GM12878 (cell line): ENCODE measurements at regions not wholly inside any gene's neighbourhood (a gene's known extent, or its start where the extent isn't known, plus 50 kb on each side); places are given as distances from the start of the nearest gene placed in this dataset.

ENCODE experiments used
- ATAC-seq: fragments of 200-7000 bp; cut with Tn5 transposase; 3 replicates; pipeline ENCODE4 v1.9.1; 2020; ENCODE audit warnings: mild to moderate bottlenecking, moderate library complexity
- BruUV-seq: library from RNA; stranded (reverse); fragments of 400-500 nt; replicated peaks from 2 replicates; lab custom pipeline; 2021; lab: Mats Ljungman, UMichigan
- CTCF ChIA-PET: fragments of 300-600 bp; sonication (Branson Sonifier 250); formaldehyde crosslinking; extraction: SDS; loops from one replicate; lab custom pipeline; 2021; ENCODE audit warnings: inconsistent platforms; lab: Yijun Ruan, JAX
- POLR2A ChIA-PET: fragments of 350-600 bp; formaldehyde crosslinking; extraction: SDS; loops from one replicate; lab custom pipeline; 2021; ENCODE audit warnings: inconsistent platforms; lab: Charles Lee
- RAD21 ChIA-PET: fragments of 300-600 bp; sonication (Branson Sonifier 250); formaldehyde crosslinking; loops from one replicate; lab custom pipeline; 2023; ENCODE audit warnings: antibody characterized with exemption; ENCODE audit not compliant: unreplicated experiment; lab: Charles Lee
- SMC1A ChIA-PET: fragments of 300-600 bp; sonication (Branson Sonifier 250); formaldehyde crosslinking; loops from one replicate; lab custom pipeline; 2023; ENCODE audit not compliant: unreplicated experiment, uncharacterized antibody; lab: Charles Lee
- DNase-seq: peaks from one replicate; pipeline ENCODE4 v3.0.0-alpha.2; 2011; ENCODE audit warnings: low read depth, low spot score
- FAIRE-seq: peaks from 3 replicates; lab custom pipeline; 2011; peaks lifted over from hg19 to GRCh38; lab: Jason Lieb, UNC
- H2AFZ ChIP-seq: 2 replicates; pipeline ENCODE4 v1.6.0; 2011; ENCODE audit warnings: low read depth, low read length, control low read depth; ENCODE audit not compliant: control insufficient read depth
- H3K27ac ChIP-seq: 2 replicates; pipeline ENCODE4 v1.5.1; 2011; ENCODE audit warnings: control low read depth; ENCODE audit not compliant: control insufficient read depth, insufficient read depth
- H3K27me3 ChIP-seq, 2 experiments: replicated peaks in 1 of 2; 2 replicates each; pipeline versions ENCODE4 v1.6.0 to v1.6.1; 2011; ENCODE audit warnings: low read length in 1 of 2; ENCODE audit not compliant: control insufficient read depth in 2 of 2, insufficient read depth in 2 of 2
- H3K36me3 ChIP-seq, 2 experiments: 2 replicates each; pipeline ENCODE4 v1.5.1; 2011; ENCODE audit warnings: low read length in 1 of 2; ENCODE audit not compliant: control insufficient read depth in 2 of 2, insufficient read depth in 2 of 2
- H3K4me1 ChIP-seq: 2 replicates; pipeline ENCODE4 v1.6.1; 2011; ENCODE audit warnings: mild to moderate bottlenecking, low read length, moderate library complexity, mixed read lengths; ENCODE audit not compliant: control insufficient read depth, insufficient read depth
- H3K4me2 ChIP-seq: 2 replicates; pipeline ENCODE4 v1.6.0; 2011; ENCODE audit warnings: control low read depth; ENCODE audit not compliant: control insufficient read depth, insufficient read depth
- H3K4me3 ChIP-seq: fragments of 200-600 bp; sonication (generic); 2 replicates; pipeline ENCODE4 v1.5.1; 2016
- H3K79me2 ChIP-seq: 2 replicates; pipeline ENCODE4 v1.6.0; 2011; ENCODE audit warnings: low read length; ENCODE audit not compliant: control insufficient read depth, insufficient read depth
- H3K9ac ChIP-seq: 2 replicates; pipeline ENCODE4 v1.8.0; 2011; ENCODE audit warnings: low read length, control low read depth, mixed read lengths; ENCODE audit not compliant: control insufficient read depth, insufficient read depth
- H3K9me3 ChIP-seq: replicated peaks from 3 replicates; pipeline ENCODE4 v1.5.1; 2011; ENCODE audit warnings: mild to moderate bottlenecking, low read length; ENCODE audit not compliant: control insufficient read depth, insufficient read depth
- H4K20me1 ChIP-seq: 2 replicates; pipeline ENCODE4 v1.6.0; 2011; ENCODE audit not compliant: control insufficient read depth, insufficient read depth
- ATF2 ChIP-seq: IDR thresholded peaks from 2 replicates; pipeline ENCODE4 v1.6.1; 2012; ENCODE audit warnings: low read length, inconsistent platforms
- CBX3 ChIP-seq: fragments of 200-600 bp; sonication (generic); IDR thresholded peaks from 2 replicates; pipeline ENCODE4 v1.6.1; 2016; ENCODE audit warnings: low read depth, borderline replicate concordance
- ELK1 ChIP-seq: IDR thresholded peaks from 2 replicates; pipeline ENCODE4 v1.6.1; 2012; ENCODE audit warnings: low read depth, low read length, improper control_type of control experiment
- EZH2 ChIP-seq: IDR thresholded peaks from 2 replicates; pipeline ENCODE4 v1.6.1; 2012; ENCODE audit warnings: low read depth, mild to moderate bottlenecking, control low read depth, inconsistent platforms, low read length, borderline replicate concordance; ENCODE audit not compliant: control insufficient read depth
- GABPA ChIP-seq: IDR thresholded peaks from 2 replicates; pipeline ENCODE4 v1.6.1; 2014; ENCODE audit warnings: antibody characterized with exemption, low read depth, mild to moderate bottlenecking, inconsistent platforms
- MAX ChIP-seq: IDR thresholded peaks from 2 replicates; pipeline ENCODE4 v1.6.1; 2012; ENCODE audit warnings: low read depth, low read length, improper control_type of control experiment
- NKRF ChIP-seq: fragments of 450-650 bp; conservative IDR thresholded peaks from 2 replicates; pipeline ENCODE4 v1.6.1; 2017; ENCODE audit warnings: mild to moderate bottlenecking, moderate library complexity
- NRF1 ChIP-seq: conservative IDR thresholded peaks from 2 replicates; pipeline ENCODE4 v1.6.1; 2011; ENCODE audit warnings: mild to moderate bottlenecking, low read depth, low read length, improper control_type of control experiment
- POU2F2 ChIP-seq: IDR thresholded peaks from 3 replicates; pipeline ENCODE4 v1.6.1; 2011; ENCODE audit warnings: low read depth, mild to moderate bottlenecking, low read length, borderline replicate concordance
- RELB ChIP-seq: fragments of 450-650 bp; IDR thresholded peaks from 2 replicates; pipeline ENCODE4 v1.6.1; 2017; ENCODE audit warnings: low read depth, mild to moderate bottlenecking, moderate library complexity
- SPI1 ChIP-seq: IDR thresholded peaks from 2 replicates; pipeline ENCODE4 v1.6.1; 2011; ENCODE audit warnings: low read depth, mild to moderate bottlenecking, low read length, moderate library complexity, borderline replicate concordance; ENCODE audit not compliant: insufficient read depth
- TCF3 ChIP-seq: IDR thresholded peaks from 2 replicates; pipeline ENCODE4 v1.6.1; 2012; ENCODE audit warnings: low read depth, mild to moderate bottlenecking, low read length, borderline replicate concordance; ENCODE audit not compliant: insufficient read depth
- YY1 ChIP-seq: IDR thresholded peaks from 2 replicates; pipeline ENCODE4 v1.6.1; 2011; ENCODE audit warnings: low read depth, mild to moderate bottlenecking, low read length
- ZZZ3 ChIP-seq: IDR thresholded peaks from 2 replicates; pipeline ENCODE4 v1.6.1; 2011; ENCODE audit warnings: low read depth; ENCODE audit not compliant: control insufficient read depth, insufficient read length
- WGBS: methylation state at CpG from one replicate; pipeline ENCODE4 v1.1.6; 2016; ENCODE audit warnings: low lambda C conversion rate; ENCODE audit not compliant: insufficient replicate concordance, insufficient coverage; ENCODE audit errors: missing lambda C conversion rate; 5-methylcytosine and 5-hydroxymethylcytosine counted together
- in situ Hi-C: fragments of 300-500 bp; cut with MboI; formaldehyde crosslinking; loops from 9 replicates; pipeline ENCODE4 v1.14.3; 2018; ENCODE audit warnings: mixed read lengths
- intact Hi-C: fragments of 100-400 bp; cut with micrococcal nuclease; formaldehyde crosslinking; loops from one replicate; pipeline ENCODE4 v1.14.2; 2022; ENCODE audit not compliant: unreplicated experiment

GRCh38 chr2:15776992-15777702 lies 163.2 kb upstream of the MYCN start:
- CTCF ChIA-PET, result interaction anchor here (0.5 to 0.6 kb wide), 2 partner anchors 102 to 440 kb away, joined by 3 to 5 read pairs; no protein-coding TSS in a partner anchor
- DNase-seq (no peak), ATAC-seq (no peak), FAIRE-seq (no peak)
- no TSS peak for BruUV-seq
- H3K27ac ChIP-seq, result no peak overlapping the region
- SMC1A ChIA-PET, result no interaction called here
- no peaks in the 10 kb centered on the region; a peak in 1 of 4 replicates for H3K27me3 ChIP-seq
- H3K9me3 ChIP-seq, result no peaks in the 10 kb centered on the region
- WGBS, result 69% methylated on average over 5 of the region's 5 CpGs
- RAD21 ChIA-PET, result no interaction called here
- H2AFZ ChIP-seq, result no peak overlapping the region
- H3K4me2 ChIP-seq, result no peak overlapping the region
- POLR2A ChIA-PET, result no interaction called here
- intact Hi-C loops, result no loop called here
- H4K20me1 ChIP-seq, result no peaks in the 10 kb centered on the region
- no peaks in the 10 kb centered on the region for H3K4me1 ChIP-seq
- no peaks in the 10 kb centered on the region for H3K79me2 ChIP-seq
- in situ Hi-C loops, result no loop called here
- H3K4me3 ChIP-seq, result no peak overlapping the region
- no peak overlapping the region for H3K9ac ChIP-seq
- no peaks in the 10 kb centered on the region for H3K36me3 ChIP-seq
- TF ChIP-seq ATF2 (no peak), POU2F2 (no peak), SPI1 (no peak), GABPA (no peak), NKRF (no peak), YY1 (no peak), RELB (no peak), NRF1 (no peak), EZH2 (no peak), MAX (no peak), ZZZ3 (no peak), TCF3 (no peak), ELK1 (no peak), CBX3 (no peak)
